ENCODE measurements at regions not wholly inside any gene's neighbourhood (a gene's known extent, or its start where the extent isn't known, plus 50 kb on each side); places are given as distances from the start of the nearest gene placed in this dataset.

GRCh38 chrX:10042055-10042454 is 74.9 kb downstream of the CLDN34 start:
- TF ChIP-seq, protein P1, sequence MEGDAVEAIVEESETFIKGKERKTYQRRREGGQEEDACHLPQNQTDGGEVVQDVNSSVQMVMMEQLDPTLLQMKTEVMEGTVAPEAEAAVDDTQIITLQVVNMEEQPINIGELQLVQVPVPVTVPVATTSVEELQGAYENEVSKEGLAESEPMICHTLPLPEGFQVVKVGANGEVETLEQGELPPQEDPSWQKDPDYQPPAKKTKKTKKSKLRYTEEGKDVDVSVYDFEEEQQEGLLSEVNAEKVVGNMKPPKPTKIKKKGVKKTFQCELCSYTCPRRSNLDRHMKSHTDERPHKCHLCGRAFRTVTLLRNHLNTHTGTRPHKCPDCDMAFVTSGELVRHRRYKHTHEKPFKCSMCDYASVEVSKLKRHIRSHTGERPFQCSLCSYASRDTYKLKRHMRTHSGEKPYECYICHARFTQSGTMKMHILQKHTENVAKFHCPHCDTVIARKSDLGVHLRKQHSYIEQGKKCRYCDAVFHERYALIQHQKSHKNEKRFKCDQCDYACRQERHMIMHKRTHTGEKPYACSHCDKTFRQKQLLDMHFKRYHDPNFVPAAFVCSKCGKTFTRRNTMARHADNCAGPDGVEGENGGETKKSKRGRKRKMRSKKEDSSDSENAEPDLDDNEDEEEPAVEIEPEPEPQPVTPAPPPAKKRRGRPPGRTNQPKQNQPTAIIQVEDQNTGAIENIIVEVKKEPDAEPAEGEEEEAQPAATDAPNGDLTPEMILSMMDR (IDR thresholded peaks at IDR 0.05; ENCODE audit: insufficient read depth, low read length, poor library complexity, severe bottlenecking) = no peak
- DNase-seq (ENCODE audit: extremely low read depth, insufficient read length) = no peak
- H3K27me3 ChIP-seq (replicated peaks; ENCODE audit: control insufficient read depth, insufficient read depth, low read length) = no peaks in the 10 kb centered on the region; the same call in 1 of the 2 replicates
- H3K36me3 ChIP-seq (ENCODE audit: control insufficient read depth, insufficient read depth, low read length) = no peaks in the 10 kb centered on the region
- no peak overlapping the region for H3K4me3 ChIP-seq (replicated peaks; ENCODE audit: low read depth, low read length)

DNA sequence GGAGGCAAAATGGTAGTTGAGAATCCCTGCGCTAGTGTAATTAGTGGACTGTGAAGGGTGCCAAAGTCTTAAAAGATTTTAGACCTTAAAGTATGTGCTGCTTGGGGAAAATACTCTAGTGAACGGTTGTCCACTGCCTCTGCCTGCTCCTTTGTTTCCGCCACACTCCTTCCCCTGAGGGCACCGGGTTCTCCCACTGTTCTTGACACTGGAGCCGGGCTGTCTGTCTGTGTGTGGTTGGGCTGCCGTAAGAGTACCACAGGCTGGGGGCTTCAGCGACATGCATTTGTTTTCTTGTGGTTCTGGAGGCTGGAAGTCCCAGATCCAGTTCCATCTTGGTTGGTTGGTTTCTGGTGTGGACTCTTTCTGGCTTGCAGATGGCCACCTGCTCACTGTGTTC is 76.2 kb downstream of the CLDN34 start:
- Histone ChIP-seq H3K36me3 (ENCODE audit: control insufficient read depth, insufficient read depth, low read length) (no peaks in the 10 kb centered on the region), H3K27me3 (replicated peaks; ENCODE audit: control insufficient read depth, insufficient read depth, low read length) (no peaks in the 10 kb centered on the region; the same call in 1 of the 2 replicates), H3K4me3 (replicated peaks; ENCODE audit: low read depth, low read length) (no peak overlapping the region)
- TF ChIP-seq, protein P1 (IDR thresholded peaks at IDR 0.05; ENCODE audit: insufficient read depth, low read length, poor library complexity, severe bottlenecking) = no peak
- no peak for DNase-seq (ENCODE audit: extremely low read depth, insufficient read length)

- Histone ChIP-seq H3K36me3 (ENCODE audit: control insufficient read depth, insufficient read depth, low read length) (no peaks in the 10 kb centered on the region), H3K4me3 (replicated peaks; ENCODE audit: low read depth, low read length) (no peak overlapping the region), H3K27me3 (replicated peaks; ENCODE audit: control insufficient read depth, insufficient read depth, low read length) (no peaks in the 10 kb centered on the region)
- TF ChIP-seq, protein P1 (IDR thresholded peaks at IDR 0.05; ENCODE audit: insufficient read depth, low read length, poor library complexity, severe bottlenecking) = no peak
- DNase-seq (ENCODE audit: extremely low read depth, insufficient read length) = no peak
Observed at GRCh38 chrX:10044021-10044420, 76.9 kb downstream of the CLDN34 start.

DNA sequence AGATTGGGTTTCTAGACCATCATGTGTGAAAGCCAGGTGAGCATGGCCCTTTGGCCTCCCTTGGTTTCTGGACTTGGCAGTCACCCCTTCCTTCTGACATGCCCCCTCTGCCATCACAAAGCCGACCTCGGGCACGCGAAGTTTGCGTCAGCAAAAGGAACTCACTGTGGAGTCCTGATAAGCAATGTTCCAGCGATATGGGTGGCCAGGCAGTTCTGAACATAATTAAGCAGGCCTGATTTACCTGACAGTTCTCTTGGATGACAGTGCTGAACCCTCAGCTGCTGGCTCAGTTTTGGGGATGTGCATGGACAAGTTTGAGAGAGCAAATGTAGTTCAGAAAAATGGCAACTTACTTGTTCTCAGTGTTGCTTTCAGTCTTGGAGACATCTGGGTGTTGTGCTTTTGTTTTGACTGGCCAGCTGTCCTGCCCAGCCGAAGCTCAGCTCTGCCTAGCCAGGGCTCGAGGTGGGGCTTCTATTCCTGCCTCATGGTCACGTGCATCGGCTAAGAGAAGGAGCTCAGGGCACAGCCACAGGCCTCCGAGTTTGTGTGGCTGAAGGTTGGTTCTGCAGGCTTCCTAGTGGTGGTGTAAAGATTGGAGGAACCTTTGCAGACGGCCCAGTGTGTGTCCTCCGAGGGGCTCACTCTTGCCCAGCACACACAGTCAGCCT is 78.3 kb downstream of the CLDN34 start:
- TF ChIP-seq, protein P1 (IDR thresholded peaks at IDR 0.05; ENCODE audit: insufficient read depth, low read length, poor library complexity, severe bottlenecking) = no peak
- H3K4me3 ChIP-seq (replicated peaks; ENCODE audit: low read depth, low read length) = no peak overlapping the region
- H3K36me3 ChIP-seq (ENCODE audit: control insufficient read depth, insufficient read depth, low read length) = no peaks in the 10 kb centered on the region

GRCh38 chrX:10047133-10047532 is 80.0 kb downstream of the CLDN34 start:
- H3K4me3 ChIP-seq (replicated peaks; ENCODE audit: low read depth, low read length) = no peak overlapping the region
- H3K27me3 ChIP-seq (replicated peaks; ENCODE audit: control insufficient read depth, insufficient read depth, low read length) = no peaks in the 10 kb centered on the region
- H3K36me3 ChIP-seq (ENCODE audit: control insufficient read depth, insufficient read depth, low read length) = no peaks in the 10 kb centered on the region
- TF ChIP-seq, protein P1 (IDR thresholded peaks at IDR 0.05; ENCODE audit: insufficient read depth, low read length, poor library complexity, severe bottlenecking) = no peak
- no peak for DNase-seq (ENCODE audit: extremely low read depth, insufficient read length)

More for the DNA sequence above, 78.3 kb downstream of the CLDN34 start:
- no peak for DNase-seq (ENCODE audit: extremely low read depth, insufficient read length)
- H3K27me3 ChIP-seq (replicated peaks; ENCODE audit: control insufficient read depth, insufficient read depth, low read length) = no peaks in the 10 kb centered on the region

DNA sequence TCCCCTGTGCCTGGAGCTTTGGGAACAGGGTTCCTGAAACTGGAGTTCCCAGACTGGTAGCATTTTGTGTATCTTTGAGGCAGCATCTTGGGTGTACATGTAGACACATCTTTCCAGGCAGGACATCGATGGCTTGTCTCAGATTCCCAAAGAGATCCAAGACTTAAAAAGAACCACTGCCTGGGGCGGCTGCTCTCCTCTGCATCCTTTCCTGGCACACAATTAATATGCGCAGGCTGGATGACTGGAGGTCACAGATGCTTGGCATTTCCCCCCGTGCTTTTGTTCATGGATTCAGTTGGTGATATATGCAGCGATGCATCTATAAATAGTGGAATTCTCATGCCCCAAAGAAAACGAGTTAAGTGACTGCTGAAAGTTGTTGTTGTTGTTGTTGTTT is 80.5 kb downstream of the CLDN34 start:
- Histone ChIP-seq H3K27me3 (replicated peaks; ENCODE audit: control insufficient read depth, insufficient read depth, low read length) (no peaks in the 10 kb centered on the region), H3K36me3 (ENCODE audit: control insufficient read depth, insufficient read depth, low read length) (no peaks in the 10 kb centered on the region), H3K4me3 (replicated peaks; ENCODE audit: low read depth, low read length) (no peak overlapping the region)
- TF ChIP-seq, protein P1 (IDR thresholded peaks at IDR 0.05; ENCODE audit: insufficient read depth, low read length, poor library complexity, severe bottlenecking) = no peak
- DNase-seq (ENCODE audit: extremely low read depth, insufficient read length) = no peak
